IPS-18c (cell line): ENCODE measurements at regions not wholly inside any gene's neighbourhood (a gene's known extent, or its start where the extent isn't known, plus 50 kb on each side); places are given as distances from the start of the nearest gene placed in this dataset.
"Not testable (repeated sequence)": the region's sequence is repeated elsewhere in the genome, so short reads cannot be mapped to it uniquely, and the experiment has no call there.

Experiments
- H3K4me3 ChIP-seq: 2 replicates; pipeline ENCODE4 v1.7.0; 2013; ENCODE audit warnings: low read depth, mild to moderate bottlenecking, low read length, moderate library complexity; ENCODE audit not compliant: insufficient read depth
- H3K9me3 ChIP-seq: one replicate; pipeline ENCODE4 v1.6.1; 2013; ENCODE audit warnings: mild to moderate bottlenecking, low read length, moderate library complexity; ENCODE audit not compliant: control insufficient read depth, insufficient read depth

GRCh38 chr14:104230946-104231345 is 92.6 kb downstream of the KIF26A start:
- Histone ChIP-seq H3K9me3 (peaks cover 15% of the 10 kb centered on the region), H3K4me3 (no peak overlapping the region)

GRCh38 chr14:104232070-104232484 is 93.7 kb downstream of the KIF26A start:
- H3K9me3 ChIP-seq: peaks cover 16% of the 10 kb centered on the region

GRCh38 chr14:104234007-104234786 is 95.8 kb downstream of the KIF26A start:
- not testable (repeated sequence) for H3K4me3 ChIP-seq
- peaks cover 14% of the 10 kb centered on the region for H3K9me3 ChIP-seq

More at GRCh38 chr14:104232070-104232484, 93.7 kb downstream of the KIF26A start:
- H3K4me3 ChIP-seq: no peak overlapping the region

DNA sequence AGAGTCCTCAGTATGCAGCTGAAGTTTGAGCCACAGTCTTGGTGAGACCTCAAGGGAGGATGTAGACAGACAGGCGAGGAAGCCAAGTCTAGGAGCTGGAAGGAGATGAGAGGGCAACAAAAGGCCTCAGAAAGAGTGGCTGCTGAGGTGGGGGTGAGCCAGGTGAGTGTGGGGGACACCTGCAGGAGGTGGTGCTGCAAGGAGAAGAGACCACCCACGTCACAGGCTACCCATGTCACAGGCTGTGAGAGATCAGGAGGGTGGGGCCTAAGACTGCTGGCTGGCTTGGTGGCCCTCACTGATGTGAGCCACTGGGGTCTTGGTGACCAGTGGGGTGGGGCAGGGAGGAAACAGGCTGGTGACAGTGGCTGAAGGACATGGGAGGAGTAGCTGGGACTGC is 97.3 kb downstream of the KIF26A start:
- peaks cover 14% of the 10 kb centered on the region for H3K9me3 ChIP-seq
- no peak overlapping the region for H3K4me3 ChIP-seq

DNA sequence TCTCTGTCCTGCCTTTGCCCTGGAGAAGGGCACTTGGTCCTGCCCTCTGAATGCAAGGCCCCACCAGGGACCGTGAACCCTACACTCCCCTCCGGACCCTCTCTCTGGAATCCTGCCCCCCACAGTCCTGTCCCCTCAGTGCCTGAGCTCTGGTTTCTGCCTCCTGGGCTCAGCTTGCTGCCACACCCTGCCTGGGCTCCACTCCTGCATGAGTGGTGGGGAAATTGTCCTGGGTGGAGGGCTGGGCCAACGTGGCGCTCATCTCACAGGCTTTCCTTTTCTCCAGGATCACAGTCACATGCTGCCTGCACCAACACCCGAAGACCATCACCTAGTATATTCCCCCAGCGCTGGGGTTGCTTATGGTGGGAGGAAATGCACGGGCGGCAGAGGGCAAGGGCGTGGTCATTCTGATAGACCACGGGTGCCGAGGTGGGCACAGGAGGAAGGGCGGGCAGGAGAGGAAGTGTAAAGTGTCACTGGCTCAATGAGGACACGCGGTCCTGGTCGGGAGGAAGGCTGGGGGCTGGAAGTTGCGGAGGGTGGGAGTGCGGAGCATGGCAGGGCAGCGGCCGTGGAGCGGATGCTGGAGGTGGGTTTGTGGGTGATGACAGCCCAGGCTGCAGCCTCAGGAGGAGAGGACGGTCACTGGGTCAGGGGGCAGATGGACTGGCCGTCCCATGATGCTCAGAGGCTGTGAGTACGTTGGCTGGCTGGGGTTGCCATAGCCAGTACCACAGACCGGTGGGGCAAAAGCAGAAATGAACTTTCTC is 99.5 kb downstream of the KIF26A start:
- Histone ChIP-seq H3K4me3 (no peak overlapping the region), H3K9me3 (peaks cover 14% of the 10 kb centered on the region)

DNA sequence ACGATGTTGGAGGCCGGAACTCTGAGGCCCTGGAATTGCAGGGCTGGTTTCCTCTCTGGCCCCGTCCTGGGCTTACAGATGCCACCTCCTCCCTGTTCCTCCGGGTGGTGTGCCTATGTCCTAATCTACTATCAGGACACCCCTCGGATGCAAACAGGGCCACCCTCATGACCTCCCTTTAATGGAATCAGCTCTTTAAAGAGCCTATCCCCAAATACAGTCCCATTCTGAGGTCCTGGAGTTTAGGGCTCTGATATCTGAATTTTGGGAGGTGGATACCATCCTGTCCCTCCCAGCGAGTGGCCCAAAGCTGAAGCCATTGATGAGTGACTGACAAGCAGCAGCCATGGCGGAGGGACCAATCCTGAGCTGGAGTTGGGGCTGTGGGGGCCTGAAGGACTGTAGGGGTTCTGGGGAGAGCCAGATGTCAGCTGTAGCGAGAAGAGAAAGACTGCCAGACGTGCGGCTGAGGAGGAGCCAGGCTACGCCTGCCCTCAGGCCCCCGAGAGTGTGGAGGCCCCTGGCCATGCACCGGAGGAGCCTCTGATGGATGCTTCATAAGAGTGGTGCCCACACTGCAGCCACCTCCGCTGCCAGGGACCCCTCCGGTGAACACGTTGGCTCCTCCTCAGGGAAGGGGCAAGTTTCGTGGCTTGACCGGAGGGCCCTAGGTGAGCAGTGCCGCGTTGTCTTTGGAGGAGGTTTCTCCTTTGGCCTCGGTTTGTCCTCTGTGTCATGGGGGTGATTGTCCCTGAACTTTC is 100.2 kb downstream of the KIF26A start:
- H3K9me3 ChIP-seq: peaks cover 17% of the 10 kb centered on the region
- no peak overlapping the region for H3K4me3 ChIP-seq

DNA sequence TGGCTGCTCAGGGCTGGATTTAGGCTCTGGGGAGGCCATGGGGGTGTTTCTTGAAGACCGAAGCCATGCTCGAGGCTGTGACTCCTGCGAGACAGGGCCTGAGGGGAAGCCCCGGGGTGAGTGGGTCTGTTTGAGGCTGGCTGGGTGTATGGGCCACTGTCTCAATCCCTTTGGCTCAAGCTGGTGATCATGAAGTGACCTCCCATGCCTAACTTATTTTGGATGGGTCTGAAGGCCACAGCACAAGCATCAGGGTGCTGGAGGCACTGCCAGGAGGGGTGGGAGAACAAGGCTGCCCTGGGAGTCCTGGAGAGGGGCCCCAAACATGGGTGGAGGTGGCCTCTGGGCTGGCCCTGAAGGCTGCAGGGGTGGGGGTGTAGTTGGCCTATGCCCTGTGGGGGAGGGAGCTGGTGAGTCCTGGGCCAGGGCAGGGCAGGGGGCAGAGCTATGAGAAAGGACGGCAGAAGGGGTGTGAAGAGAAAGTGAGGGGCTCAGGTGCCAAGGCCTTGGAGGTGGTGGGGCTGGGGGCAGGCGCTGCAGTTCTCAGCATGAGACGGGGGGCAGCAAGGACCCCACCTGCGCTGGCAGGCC is 100.9 kb downstream of the KIF26A start:
- H3K9me3 ChIP-seq: peaks cover 17% of the 10 kb centered on the region
- H3K4me3 ChIP-seq: no peak overlapping the region

DNA sequence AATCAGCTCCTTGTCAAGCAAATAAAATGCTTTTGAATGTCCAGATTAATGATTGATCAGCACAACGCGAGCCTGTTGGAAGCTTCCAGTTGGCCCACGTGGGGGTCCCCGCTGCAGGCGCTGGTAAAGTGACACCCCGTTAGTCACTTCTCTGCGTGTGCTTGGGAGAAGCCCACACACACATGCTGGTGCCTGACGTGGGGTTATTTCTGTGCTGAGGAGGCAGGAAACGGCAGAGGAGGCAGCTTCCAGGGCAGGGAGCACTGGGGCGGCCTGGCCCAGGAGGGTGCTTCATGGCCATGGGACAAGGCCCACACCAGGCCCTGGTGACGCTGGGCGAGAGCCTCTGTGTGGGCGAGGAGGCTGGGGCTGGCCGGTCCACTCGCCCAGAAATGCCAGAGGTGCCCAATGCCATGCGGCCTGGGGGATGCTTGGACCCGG is 101.5 kb downstream of the KIF26A start:
- Histone ChIP-seq H3K4me3 (no peak overlapping the region), H3K9me3 (peaks cover 14% of the 10 kb centered on the region)

DNA sequence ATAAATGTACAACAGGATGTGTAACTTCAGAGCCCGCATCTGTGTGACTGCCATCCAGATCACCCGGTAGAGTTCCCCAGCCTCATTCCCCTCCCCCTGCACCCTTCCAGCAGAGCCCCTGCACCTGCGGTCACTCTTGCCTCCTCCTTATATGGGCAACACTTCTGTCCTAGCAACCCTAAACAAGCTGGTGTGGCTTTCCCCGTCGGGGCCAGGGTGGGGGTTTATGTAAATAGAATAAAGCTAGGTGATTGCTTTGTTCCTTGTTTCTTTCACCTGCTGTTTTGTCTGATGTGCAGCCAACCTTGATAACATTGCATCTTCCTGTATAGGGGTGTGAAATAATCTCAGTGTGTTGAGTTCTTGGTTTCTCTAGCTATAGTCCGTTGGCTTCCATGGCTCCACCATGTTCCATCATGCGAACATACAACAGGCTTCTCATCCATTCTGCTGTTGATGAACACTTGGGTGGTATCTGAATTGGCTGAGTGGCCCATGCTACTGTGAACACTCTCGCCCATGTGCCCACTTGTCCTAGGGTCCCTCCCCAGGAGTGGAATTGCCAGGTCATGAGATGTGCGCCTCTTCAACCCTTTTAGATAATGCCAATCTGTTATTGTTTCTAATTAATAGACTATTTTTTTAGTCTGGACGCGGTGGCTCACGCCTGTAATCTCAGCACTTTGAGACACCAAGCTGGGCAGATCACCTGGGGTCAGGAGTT is 102.2 kb downstream of the KIF26A start:
- H3K9me3 ChIP-seq: peaks cover 12% of the 10 kb centered on the region

GRCh38 chr14:104243200-104243599 is 104.8 kb downstream of the KIF26A start:
- H3K9me3 ChIP-seq: peaks cover 5% of the 10 kb centered on the region
- H3K4me3 ChIP-seq: no peak overlapping the region

More for the DNA sequence above, 102.2 kb downstream of the KIF26A start:
- H3K4me3 ChIP-seq: no peak overlapping the region

DNA sequence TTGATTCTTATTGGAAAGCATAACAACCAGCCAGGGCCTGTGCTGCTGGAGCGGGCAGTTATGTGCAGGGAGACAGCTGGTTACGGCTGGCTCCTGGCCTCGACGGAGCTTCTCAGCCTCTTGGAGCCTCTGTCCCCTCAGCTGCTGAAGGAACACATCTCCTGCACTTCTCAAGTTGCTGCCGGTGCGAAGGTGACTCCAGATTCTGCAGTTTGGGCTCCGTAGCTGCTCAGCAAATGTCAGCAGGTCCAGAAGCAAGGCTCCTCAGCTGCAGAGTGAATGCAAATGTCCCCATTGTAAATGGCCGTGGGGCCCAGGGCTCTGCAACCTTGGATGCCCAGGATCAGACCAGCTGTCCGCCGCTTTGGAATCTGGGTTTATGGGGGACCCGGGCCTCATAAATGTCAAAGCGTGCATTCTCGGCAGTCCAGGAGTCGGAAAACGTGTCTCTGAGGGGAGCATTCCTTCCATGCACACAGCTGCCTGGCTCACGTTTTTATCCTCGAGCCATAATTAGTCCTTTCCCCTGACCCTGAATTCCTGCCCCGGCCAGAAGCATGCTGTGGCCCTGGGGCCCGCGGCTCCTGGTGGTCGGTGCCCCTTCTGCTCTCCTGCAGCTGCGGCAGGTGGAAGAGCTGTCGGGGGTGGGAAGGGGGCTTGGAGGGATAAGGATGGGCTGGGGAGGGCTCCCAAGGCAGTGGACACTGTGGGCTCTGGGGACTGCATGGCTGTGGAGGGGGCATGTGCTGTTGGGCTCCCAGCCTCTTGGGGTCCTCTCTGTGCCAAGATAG is 106.0 kb downstream of the KIF26A start:
- Histone ChIP-seq H3K4me3 (no peak overlapping the region), H3K9me3 (peaks cover 5% of the 10 kb centered on the region)

- Histone ChIP-seq H3K9me3 (peaks cover 5% of the 10 kb centered on the region), H3K4me3 (no peak overlapping the region)
Observed at GRCh38 chr14:104245075-104245474, 106.7 kb downstream of the KIF26A start.

GRCh38 chr14:104245723-104246122 is 107.3 kb downstream of the KIF26A start:
- peaks cover 5% of the 10 kb centered on the region for H3K9me3 ChIP-seq

DNA sequence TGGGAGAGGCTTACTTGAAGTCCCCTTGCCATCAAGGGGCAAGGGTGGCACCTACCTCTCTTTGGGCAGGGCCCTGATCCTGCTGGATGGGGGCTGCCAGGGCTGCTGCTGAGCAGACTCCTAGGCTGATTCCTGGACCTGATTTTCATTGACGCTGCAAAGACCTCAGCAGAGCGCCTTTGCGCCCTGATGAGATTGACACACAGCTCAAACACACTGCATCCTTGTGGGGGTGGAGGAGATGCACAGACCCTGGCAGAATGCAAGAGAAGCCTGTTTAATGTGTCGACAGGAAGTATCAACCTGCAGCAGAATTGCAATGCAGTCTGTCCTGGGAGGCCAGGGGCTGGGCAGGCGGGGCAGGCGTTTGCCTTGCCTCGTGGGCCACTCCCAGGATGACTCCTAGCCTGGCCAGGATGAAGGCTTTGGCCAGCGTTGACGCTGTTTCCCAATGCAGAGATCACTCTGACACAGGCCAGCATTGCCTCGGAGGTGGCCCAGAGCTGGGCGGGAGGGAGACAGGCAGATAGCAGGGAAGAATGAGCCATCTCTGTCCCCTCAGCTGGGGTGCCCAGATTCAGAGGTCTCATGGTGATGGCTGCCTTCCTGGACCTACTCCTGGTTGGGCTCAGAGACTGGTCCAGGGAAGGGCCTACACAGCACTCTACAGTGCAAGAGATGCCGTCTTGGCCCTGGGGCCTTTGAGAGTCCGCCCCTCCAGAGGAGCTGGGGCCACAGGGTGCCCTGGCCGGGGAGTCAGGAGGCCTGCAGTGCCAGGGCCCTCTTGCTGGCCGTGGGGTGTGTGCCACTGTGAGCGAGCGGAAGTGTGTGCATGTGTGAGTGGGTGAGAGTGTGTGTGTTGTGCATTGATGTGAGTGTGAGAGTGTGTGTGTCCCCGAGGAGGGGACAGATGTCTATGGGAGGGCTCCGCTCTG is 108.3 kb downstream of the KIF26A start:
- peaks cover 5% of the 10 kb centered on the region for H3K9me3 ChIP-seq
- no peak overlapping the region for H3K4me3 ChIP-seq

More at GRCh38 chr14:104245723-104246122, 107.3 kb downstream of the KIF26A start:
- no peak overlapping the region for H3K4me3 ChIP-seq
